Endothelial cell of umbilical vein (primary cell): ENCODE measurements at regions not wholly inside any gene's neighbourhood (a gene's known extent, or its start where the extent isn't known, plus 50 kb on each side); places are given as distances from the start of the nearest gene placed in this dataset.

Experiments
- BruUV-seq: library from RNA; stranded (reverse); fragments of 400-500 nt; replicated peaks from 2 replicates; lab custom pipeline; 2021; lab: Mats Ljungman, UMichigan
- CTCF ChIA-PET: fragments of 300-600, 350-600 bp; sonication (Branson Sonifier 250); formaldehyde crosslinking; loops from one replicate; lab custom pipeline; 2021; ENCODE audit warnings: antibody characterized with exemption, inconsistent platforms; lab: Charles Lee
- POLR2A ChIA-PET: fragments of 300-600, 350-600 bp; sonication (Branson Sonifier 250); formaldehyde crosslinking; loops from one replicate; lab custom pipeline; 2021; ENCODE audit warnings: antibody characterized with exemption, inconsistent platforms; lab: Charles Lee
- DNase-seq: peaks from one replicate; pipeline ENCODE4 v3.0.0-alpha.2; 2011; ENCODE audit warnings: low read depth, low spot score
- FAIRE-seq: peaks from 2 replicates; lab custom pipeline; 2011; peaks lifted over from hg19 to GRCh38; lab: Jason Lieb, UNC
- H2AFZ ChIP-seq: 2 replicates; pipeline ENCODE4 v1.6.0; 2012; ENCODE audit warnings: low read depth, low read length, control low read depth, inconsistent platforms
- H3K27ac ChIP-seq: 2 replicates; pipeline ENCODE4 v1.5.1; 2011; ENCODE audit warnings: low read depth, mild to moderate bottlenecking, control low read depth, low read length, moderate library complexity; ENCODE audit not compliant: insufficient read depth
- H3K27me3 ChIP-seq, 2 experiments: 2 replicates each; pipeline versions ENCODE4 v1.6.0 to v1.6.1; 2011; ENCODE audit warnings: low read length in 2 of 2, mixed read lengths in 1 of 2; ENCODE audit not compliant: control insufficient read depth in 2 of 2, insufficient read depth in 2 of 2
- H3K36me3 ChIP-seq, 2 experiments: 2 replicates in 1 of 2; 3 replicates in 1 of 2; pipeline ENCODE4 v1.5.1; 2011; ENCODE audit warnings: low read length in 2 of 2, mild to moderate bottlenecking in 1 of 2, moderate library complexity in 1 of 2; ENCODE audit not compliant: control insufficient read depth in 2 of 2, insufficient read depth in 2 of 2; ENCODE audit errors: extremely low read depth in 1 of 2
- H3K4me1 ChIP-seq: 3 replicates; pipeline ENCODE4 v1.5.1; 2011; ENCODE audit warnings: mild to moderate bottlenecking, low read length; ENCODE audit not compliant: control insufficient read depth, insufficient read depth; ENCODE audit errors: extremely low read depth
- H3K4me2 ChIP-seq: 2 replicates; pipeline ENCODE4 v1.6.1; 2011; ENCODE audit warnings: low read length, control low read depth, mixed read lengths; ENCODE audit not compliant: insufficient read depth
- H3K4me3 ChIP-seq, 3 experiments: fragments of 200-600 bp in 1 of 3; sonication (generic), shearing (Covaris generic) in 1 of 3; replicated peaks in 1 of 3; 2 replicates each; pipeline ENCODE4 v1.5.1; 2011 to 2016; ENCODE audit warnings: control low read depth in 3 of 3, low read length in 3 of 3, mild to moderate bottlenecking in 2 of 3, inconsistent platforms in 1 of 3, low read depth in 1 of 3, moderate library complexity in 1 of 3; ENCODE audit not compliant: insufficient read depth in 1 of 3
- H3K79me2 ChIP-seq: 2 replicates; pipeline ENCODE4 v1.6.0; 2012; ENCODE audit warnings: low read length, inconsistent platforms; ENCODE audit not compliant: control insufficient read depth, insufficient read depth
- H3K9ac ChIP-seq: replicated peaks from 2 replicates; pipeline ENCODE3; 2011; ENCODE audit warnings: low read length, control low read depth; ENCODE audit not compliant: insufficient read depth; ENCODE audit errors: extremely low read depth
- H3K9me1 ChIP-seq: replicated peaks from 3 replicates; pipeline ENCODE4 v1.6.0; 2011; ENCODE audit warnings: mild to moderate bottlenecking, low read length; ENCODE audit not compliant: control insufficient read depth, insufficient read depth; ENCODE audit errors: extremely low read depth
- H3K9me3 ChIP-seq: replicated peaks from 2 replicates; pipeline ENCODE4 v1.5.1; 2012; ENCODE audit warnings: low read length, inconsistent platforms; ENCODE audit not compliant: control insufficient read depth, insufficient read depth
- H4K20me1 ChIP-seq: replicated peaks from 2 replicates; pipeline ENCODE3; 2011; ENCODE audit warnings: mild to moderate bottlenecking, low read length; ENCODE audit not compliant: control insufficient read depth, insufficient read depth; ENCODE audit errors: extremely low read depth
- EZH2 ChIP-seq: IDR thresholded peaks from 2 replicates; pipeline ENCODE4 v1.6.1; 2012; ENCODE audit warnings: borderline replicate concordance, low read depth, mild to moderate bottlenecking, moderate library complexity, low read length, inconsistent platforms; ENCODE audit not compliant: severe bottlenecking
- FOS ChIP-seq: IDR thresholded peaks from 2 replicates; pipeline ENCODE4 v1.6.1; 2011; ENCODE audit warnings: mild to moderate bottlenecking, low read length, moderate library complexity, borderline replicate concordance; ENCODE audit not compliant: insufficient read depth
- GATA2 ChIP-seq: IDR thresholded peaks from 2 replicates; pipeline ENCODE4 v1.7.0; 2011; ENCODE audit warnings: low read depth, mild to moderate bottlenecking, moderate library complexity, mixed read lengths, low read length; ENCODE audit not compliant: insufficient read length, insufficient read depth
- JUN ChIP-seq: IDR thresholded peaks from 2 replicates; pipeline ENCODE4 v1.6.1; 2011; ENCODE audit warnings: borderline replicate concordance, low read depth; ENCODE audit not compliant: insufficient read length, insufficient read depth
- MYC ChIP-seq: IDR thresholded peaks from one replicate; pipeline ENCODE4 v1.6.1; 2011; ENCODE audit warnings: mild to moderate bottlenecking, low read depth, low read length
- POLR2A ChIP-seq: IDR thresholded peaks from 2 replicates; pipeline ENCODE4 v1.6.1; 2012; ENCODE audit warnings: low read depth, mild to moderate bottlenecking, control low read depth, low read length
- POLR2AphosphoS5 ChIP-seq: IDR thresholded peaks from 2 replicates; pipeline ENCODE4 v1.6.1; 2012; ENCODE audit warnings: low read depth, mild to moderate bottlenecking, control low read depth, low read length, moderate library complexity; ENCODE audit not compliant: insufficient read depth
- dilution Hi-C: fragments of 300-500 bp; cut with MboI; formaldehyde crosslinking; loops from one replicate; pipeline ENCODE4 v1.15.0; 2019; ENCODE audit warnings: low sequenced_read_pairs; ENCODE audit not compliant: extremely low pct_ligation_motif_present
- intact Hi-C: fragments of 100-400 bp; cut with micrococcal nuclease; formaldehyde crosslinking; loops from one replicate; pipeline ENCODE4 v1.10.0; 2022
- TF ChIP-seq, protein P1 (sequence below), 2 donors: IDR thresholded peaks; 1 replicate in 1 of 2; 2 replicates in 1 of 2; pipeline ENCODE4 v1.5.1; 2011; ENCODE audit warnings: low read length in 2 of 2, mild to moderate bottlenecking in 2 of 2, moderate library complexity in 2 of 2, control low read depth in 1 of 2, inconsistent platforms in 1 of 2, low read depth in 1 of 2; ENCODE audit not compliant: insufficient read depth in 1 of 2; ENCODE audit errors: extremely low read depth in 1 of 2
- TF ChIP-seq, protein P2 (sequence below): IDR thresholded peaks from 2 replicates; pipeline ENCODE4 v1.6.1; 2011; ENCODE audit not compliant: insufficient read depth, insufficient read length

DNA sequence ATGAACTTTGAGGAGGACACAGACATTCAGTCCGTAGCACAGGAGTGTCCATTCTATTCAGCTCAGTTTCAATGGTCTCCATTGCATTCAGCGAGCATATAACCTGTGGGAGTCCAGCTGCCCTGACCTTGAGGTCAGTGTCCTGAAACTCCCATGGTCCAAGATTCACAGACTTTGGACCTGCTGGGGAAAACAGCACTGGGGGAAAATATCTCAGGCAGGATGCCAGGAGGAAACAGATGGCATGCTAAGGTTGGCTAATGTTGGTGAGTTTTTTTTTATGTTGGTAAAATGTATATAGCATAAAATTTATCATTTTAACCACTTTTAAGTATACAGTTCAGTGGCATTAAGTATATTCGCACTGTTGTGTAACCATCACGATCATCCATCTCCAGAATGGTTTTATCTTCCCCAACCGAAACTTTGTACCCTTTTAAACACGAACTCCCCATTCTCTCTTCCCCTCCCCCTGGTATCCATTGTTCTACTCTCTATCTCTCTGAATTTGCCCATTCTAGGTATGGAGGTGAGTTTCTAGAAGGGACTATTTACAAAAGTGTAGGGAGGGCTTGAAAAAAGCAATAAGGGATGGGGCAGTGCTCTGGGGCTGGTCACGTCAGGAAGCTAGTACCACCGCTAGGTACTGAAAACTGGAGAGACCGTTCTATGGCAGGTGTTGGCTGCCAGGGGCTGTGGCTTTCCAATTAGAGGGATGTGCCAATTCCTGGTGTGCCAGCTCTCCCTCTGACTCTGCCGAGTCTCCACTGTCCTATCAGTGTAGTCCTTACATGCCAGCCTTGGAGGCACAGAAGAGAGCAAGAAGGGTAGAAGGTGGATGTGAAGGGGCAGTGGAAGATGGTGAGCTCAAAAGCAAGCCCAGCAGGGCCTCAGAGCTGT, 85.3 kb downstream of the FOXD2 start:
- dilution Hi-C loops = no loop called here
- DNase-seq (peak; percentile 46), FAIRE-seq (no peak)
- no peak overlapping the region for H3K4me3 ChIP-seq
- no peaks in the 10 kb centered on the region for H3K9me3 ChIP-seq
- POLR2A ChIA-PET = no interaction called here
- H3K79me2 ChIP-seq = no peaks in the 10 kb centered on the region
- no peaks in the 10 kb centered on the region for H4K20me1 ChIP-seq
- no peaks in the 10 kb centered on the region for H3K36me3 ChIP-seq
- BruUV-seq = no TSS peak
- no peaks in the 10 kb centered on the region for H3K4me1 ChIP-seq
- TF ChIP-seq MYC (no peak), GATA2 (no peak), POLR2A (no peak), POLR2AphosphoS5 (no peak), JUN (no peak), EZH2 (no peak), FOS (no peak)
- TF ChIP-seq, protein P1, sequence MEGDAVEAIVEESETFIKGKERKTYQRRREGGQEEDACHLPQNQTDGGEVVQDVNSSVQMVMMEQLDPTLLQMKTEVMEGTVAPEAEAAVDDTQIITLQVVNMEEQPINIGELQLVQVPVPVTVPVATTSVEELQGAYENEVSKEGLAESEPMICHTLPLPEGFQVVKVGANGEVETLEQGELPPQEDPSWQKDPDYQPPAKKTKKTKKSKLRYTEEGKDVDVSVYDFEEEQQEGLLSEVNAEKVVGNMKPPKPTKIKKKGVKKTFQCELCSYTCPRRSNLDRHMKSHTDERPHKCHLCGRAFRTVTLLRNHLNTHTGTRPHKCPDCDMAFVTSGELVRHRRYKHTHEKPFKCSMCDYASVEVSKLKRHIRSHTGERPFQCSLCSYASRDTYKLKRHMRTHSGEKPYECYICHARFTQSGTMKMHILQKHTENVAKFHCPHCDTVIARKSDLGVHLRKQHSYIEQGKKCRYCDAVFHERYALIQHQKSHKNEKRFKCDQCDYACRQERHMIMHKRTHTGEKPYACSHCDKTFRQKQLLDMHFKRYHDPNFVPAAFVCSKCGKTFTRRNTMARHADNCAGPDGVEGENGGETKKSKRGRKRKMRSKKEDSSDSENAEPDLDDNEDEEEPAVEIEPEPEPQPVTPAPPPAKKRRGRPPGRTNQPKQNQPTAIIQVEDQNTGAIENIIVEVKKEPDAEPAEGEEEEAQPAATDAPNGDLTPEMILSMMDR (IDR thresholded peaks at IDR 0.05; ENCODE audit: extremely low read depth in 1 of 2, insufficient read depth in 1 of 2, low read depth in 1 of 2, low read length in 2 of 2) = no peak
- TF ChIP-seq, protein P2, sequence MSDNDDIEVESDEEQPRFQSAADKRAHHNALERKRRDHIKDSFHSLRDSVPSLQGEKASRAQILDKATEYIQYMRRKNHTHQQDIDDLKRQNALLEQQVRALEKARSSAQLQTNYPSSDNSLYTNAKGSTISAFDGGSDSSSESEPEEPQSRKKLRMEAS = no peak
- H3K27me3 ChIP-seq = peaks cover 9 to 20% of the 10 kb centered on the region in 2 experiments
- no peak overlapping the region for H3K27ac ChIP-seq
- intact Hi-C loops = no loop called here
- H3K9me1 ChIP-seq = no peaks in the 10 kb centered on the region
- no peak overlapping the region for H3K4me2 ChIP-seq
- no peak overlapping the region for H3K9ac ChIP-seq
- H2AFZ ChIP-seq = no peak overlapping the region
- CTCF ChIA-PET = interaction anchor here (1.4 to 5.5 kb wide), 3 partner anchors 91 to 203 kb away, joined by 3 to 32 read pairs (median 6); no protein-coding TSS in a partner anchor
